MM.1S (cell line): ENCODE measurements at regions not wholly inside any gene's neighbourhood (a gene's known extent, or its start where the extent isn't known, plus 50 kb on each side); places are given as distances from the start of the nearest gene placed in this dataset.

Source experiments
- DNase-seq: peaks from one replicate; pipeline ENCODE4 v3.0.0-alpha.2; 2015
- H2AFZ ChIP-seq: fragments of 300-600 bp; sonication (generic); 2 replicates; pipeline ENCODE4 v1.6.0; 2016; ENCODE audit warnings: antibody characterized with exemption, low read length
- H3F3A ChIP-seq: fragments of 300-600 bp; sonication (generic); 2 replicates; pipeline ENCODE4 v1.6.1; 2016; ENCODE audit warnings: mild to moderate bottlenecking, antibody characterized with exemption, low read length, moderate library complexity, mixed read lengths; ENCODE audit not compliant: insufficient read depth
- H3K27ac ChIP-seq: fragments of 300-600 bp; sonication (generic); 2 replicates; pipeline ENCODE4 v1.5.1; 2016; ENCODE audit warnings: mild to moderate bottlenecking, low read length
- H3K27me3 ChIP-seq: fragments of 300-600 bp; sonication (generic); replicated peaks from 2 replicates; pipeline ENCODE4 v1.6.0; 2016; ENCODE audit warnings: low read length; ENCODE audit not compliant: insufficient read depth
- H3K36me3 ChIP-seq: fragments of 300-600 bp; sonication (generic); replicated peaks from 2 replicates; pipeline ENCODE4 v1.6.1; 2016; ENCODE audit warnings: mild to moderate bottlenecking, low read length, mixed read lengths; ENCODE audit not compliant: insufficient read depth
- H3K4me1 ChIP-seq: fragments of 300-600 bp; sonication (generic); 2 replicates; pipeline ENCODE4 v1.6.1; 2016; ENCODE audit warnings: low read length, mixed read lengths
- H3K4me2 ChIP-seq: fragments of 300-600 bp; sonication (generic); 2 replicates; pipeline ENCODE4 v1.6.0; 2016; ENCODE audit warnings: low read depth, low read length
- H3K4me3 ChIP-seq: fragments of 300-600 bp; sonication (generic); 2 replicates; pipeline ENCODE4 v1.5.1; 2016; ENCODE audit warnings: low read length, mixed read lengths
- H3K79me2 ChIP-seq: fragments of 300-600 bp; sonication (generic); 2 replicates; pipeline ENCODE4 v1.6.1; 2016; ENCODE audit warnings: mixed run types, low read length, mixed read lengths
- H3K9ac ChIP-seq: fragments of 300-600 bp; sonication (generic); 2 replicates; pipeline ENCODE4 v1.6.1; 2016; ENCODE audit warnings: low read length, mixed read lengths
- H3K9me2 ChIP-seq: fragments of 300-600 bp; sonication (generic); replicated peaks from 2 replicates; pipeline ENCODE4 v1.6.1; 2016; ENCODE audit warnings: mild to moderate bottlenecking, low read length, mixed read lengths; ENCODE audit not compliant: insufficient read depth
- H3K9me3 ChIP-seq: fragments of 300-600 bp; sonication (generic); replicated peaks from 2 replicates; pipeline ENCODE4 v1.6.1; 2016; ENCODE audit warnings: mild to moderate bottlenecking, low read length, mixed read lengths; ENCODE audit not compliant: insufficient read depth
- H4K20me1 ChIP-seq: fragments of 300-600 bp; sonication (generic); 2 replicates; pipeline ENCODE4 v1.6.1; 2016; ENCODE audit warnings: mild to moderate bottlenecking, low read length, moderate library complexity, mixed read lengths; ENCODE audit not compliant: insufficient read depth
- CTCF ChIP-seq: fragments of 300-600 bp; sonication (generic); IDR thresholded peaks from 2 replicates; pipeline ENCODE4 v1.5.1; 2016; ENCODE audit warnings: antibody characterized with exemption, low read length, mixed read lengths
- EZH2 ChIP-seq: fragments of 300-600 bp; sonication (generic); optimal IDR thresholded peaks from 2 replicates; pipeline ENCODE3; 2017; ENCODE audit warnings: low read depth, mild to moderate bottlenecking, antibody characterized with exemption, low read length, mixed read lengths
- EZH2phosphoT487 ChIP-seq: fragments of 300-600 bp; sonication (generic); IDR thresholded peaks from 2 replicates; pipeline ENCODE4 v1.6.1; 2018; ENCODE audit warnings: antibody characterized with exemption, low read length

DNA sequence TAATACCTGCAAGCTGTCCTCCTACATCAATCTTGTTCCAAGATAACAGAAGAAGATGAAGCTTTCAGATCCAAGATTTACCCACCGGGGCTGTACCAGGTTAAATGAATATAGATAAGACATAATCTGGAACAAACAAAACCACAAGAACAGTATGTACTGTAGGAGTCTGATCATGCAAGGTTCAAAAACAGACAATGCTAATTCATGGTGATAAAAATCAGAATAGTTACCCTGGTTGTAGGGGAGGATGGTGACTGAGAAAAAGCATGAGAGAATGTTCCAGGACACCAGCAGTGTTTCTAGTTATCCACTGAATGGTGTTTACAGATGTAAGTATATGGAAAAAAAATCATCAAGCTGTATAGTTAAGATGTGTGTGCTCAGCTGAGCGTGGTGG is 211.6 kb upstream of the TBL1X start:
- H3K9me3 ChIP-seq = no peaks in the 10 kb centered on the region
- no peak for DNase-seq
- H3K79me2 ChIP-seq = no peaks in the 10 kb centered on the region
- H4K20me1 ChIP-seq = no peaks in the 10 kb centered on the region
- no peak overlapping the region for H3K9ac ChIP-seq
- no peaks in the 10 kb centered on the region for H3K9me2 ChIP-seq
- 0 out of 2 replicates have a peak, but pooled peaks cover 1% of the 10 kb centered on the region for H3F3A ChIP-seq
- peaks cover 18% of the 10 kb centered on the region for H3K4me1 ChIP-seq
- H3K36me3 ChIP-seq = no peaks in the 10 kb centered on the region
- no peak overlapping the region for H3K27ac ChIP-seq
- no peak overlapping the region for H3K4me3 ChIP-seq
- H3K27me3 ChIP-seq = no peaks in the 10 kb centered on the region
- H3K4me2 ChIP-seq = no peak overlapping the region
- no peak overlapping the region for H2AFZ ChIP-seq
- TF ChIP-seq CTCF (no peak), EZH2 (no peak), EZH2phosphoT487 (no peak)

DNA sequence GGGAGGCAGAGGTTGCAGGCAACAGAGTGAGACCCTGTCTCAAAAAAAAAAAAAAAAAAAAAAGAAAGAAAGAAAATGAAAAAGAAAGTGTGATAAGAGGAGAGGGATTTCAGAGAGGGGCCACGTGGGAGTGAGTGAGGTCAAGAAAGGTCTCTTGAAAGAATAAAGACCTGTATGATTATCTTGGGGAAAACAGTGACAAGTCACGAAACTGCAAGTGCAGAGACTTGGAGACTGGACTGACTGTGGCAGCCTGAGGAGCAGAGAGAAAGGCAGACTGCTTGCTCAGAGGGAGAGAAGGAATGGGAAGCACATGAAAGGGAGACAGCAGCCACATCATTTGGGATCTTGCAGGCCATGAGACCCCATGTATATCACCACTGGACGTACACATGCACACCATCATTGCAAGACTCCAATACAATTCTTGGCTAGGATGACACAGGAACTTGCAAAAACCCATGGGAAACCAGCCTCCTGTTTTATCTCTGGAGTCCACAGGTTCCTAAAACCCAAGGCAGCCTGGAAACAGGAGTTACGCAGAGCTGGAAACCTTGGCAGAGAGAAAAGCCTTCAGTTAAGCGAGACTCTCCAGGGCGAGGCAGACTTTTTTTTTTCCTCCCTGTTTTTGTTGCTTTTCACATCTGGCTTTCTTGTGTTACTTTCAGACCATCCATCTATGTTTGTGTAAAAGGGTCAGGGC is 207.0 kb upstream of the TBL1X start:
- no peak for DNase-seq
- no peaks in the 10 kb centered on the region for H3K27me3 ChIP-seq
- H3K4me2 ChIP-seq = peak overlapping the region; percentile 33; the same call in 1 of the 2 replicates

DNA sequence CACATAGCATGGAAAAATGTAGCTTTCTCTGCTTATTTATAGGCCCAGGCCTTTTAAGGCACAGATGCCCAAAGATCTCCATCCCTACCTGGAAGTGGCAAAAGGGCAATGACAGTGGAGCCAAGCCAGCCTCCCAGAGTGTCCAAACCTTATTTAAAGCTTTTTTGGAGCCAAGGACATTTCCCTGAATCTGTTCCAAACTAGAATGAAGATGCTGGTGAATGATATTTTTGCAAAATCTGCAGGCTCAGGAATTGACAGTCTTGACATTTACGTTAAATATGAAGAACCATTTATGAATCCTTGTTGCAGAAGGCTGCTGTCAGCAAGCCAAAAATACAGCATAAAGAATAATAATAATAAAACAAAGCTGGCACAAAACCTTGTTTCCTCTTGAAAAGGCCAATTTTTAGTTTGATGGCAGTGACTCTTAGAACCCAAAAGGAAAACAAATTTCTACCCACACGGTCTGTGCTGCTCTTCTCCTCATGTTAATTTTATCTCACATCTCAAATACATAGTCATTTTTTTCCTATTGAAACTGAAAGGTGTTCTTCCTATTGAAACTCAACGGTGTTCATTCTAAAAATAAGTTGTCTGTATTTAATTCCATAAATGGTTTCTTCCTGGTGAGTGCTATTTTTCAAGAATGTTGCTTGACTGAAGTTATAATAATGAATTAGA is 206.3 kb upstream of the TBL1X start:
- Histone ChIP-seq H3K4me2 (peak overlapping the region; percentile 33; the same call in 1 of the 2 replicates), H3F3A (0 out of 2 replicates have a peak, but pooled peaks cover 7% of the 10 kb centered on the region), H3K79me2 (no peaks in the 10 kb centered on the region), H4K20me1 (no peaks in the 10 kb centered on the region), H3K4me3 (0 out of 2 replicates have a peak overlapping the region, but pooled peaks have one; percentile 17), H3K9me3 (no peaks in the 10 kb centered on the region), H3K27ac (peak overlapping the region; percentile 74), H3K27me3 (no peaks in the 10 kb centered on the region), H2AFZ (0 out of 2 replicates have a peak overlapping the region, but pooled peaks have one; percentile 21), H3K9me2 (no peaks in the 10 kb centered on the region), H3K36me3 (no peaks in the 10 kb centered on the region), H3K9ac (no peak overlapping the region; the same call in 1 of the 2 replicates), H3K4me1 (peaks cover 29% of the 10 kb centered on the region)
- peak; percentile 33 for DNase-seq
- TF ChIP-seq CTCF = no peak
- no peak for TF ChIP-seq EZH2phosphoT487
- no peak for TF ChIP-seq EZH2

More for the DNA sequence above, 207.0 kb upstream of the TBL1X start:
- Histone ChIP-seq H3K36me3 (no peaks in the 10 kb centered on the region), H3K4me1 (peaks cover 29% of the 10 kb centered on the region), H3K9me3 (no peaks in the 10 kb centered on the region), H4K20me1 (no peaks in the 10 kb centered on the region), H3K4me3 (no peak overlapping the region), H3K9me2 (no peaks in the 10 kb centered on the region), H3K9ac (no peak overlapping the region), H3F3A (0 out of 2 replicates have a peak, but pooled peaks cover 7% of the 10 kb centered on the region), H2AFZ (no peak overlapping the region), H3K27ac (peak overlapping the region; percentile 74), H3K79me2 (no peaks in the 10 kb centered on the region)
- TF ChIP-seq EZH2 (no peak), CTCF (no peak), EZH2phosphoT487 (no peak)
